ENCODE measurements at regions not wholly inside any gene's neighbourhood (a gene's known extent, or its start where the extent isn't known, plus 50 kb on each side); places are given as distances from the start of the nearest gene placed in this dataset.

DNA sequence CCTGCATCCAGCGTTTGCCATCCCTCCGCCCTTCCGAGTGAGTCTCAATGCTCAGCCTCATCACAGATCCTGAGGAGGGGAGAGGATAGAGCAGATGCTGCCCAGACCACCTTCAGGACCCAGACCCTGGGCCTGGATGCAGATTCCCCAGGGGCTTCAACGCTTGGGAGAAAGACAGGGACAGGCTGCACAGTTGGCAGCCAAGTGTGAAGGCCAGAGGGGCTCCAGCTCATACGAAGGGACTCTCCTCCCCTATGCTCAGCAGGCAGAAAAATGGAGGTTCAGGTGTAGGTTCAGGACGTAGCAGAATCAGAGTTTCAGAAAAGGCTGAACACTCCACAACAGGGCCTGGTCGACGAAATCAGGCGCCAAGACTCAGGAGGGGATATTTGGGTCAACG is 378.5 kb upstream of the IRX1 start:
- H3K9ac ChIP-seq (ENCODE audit: insufficient read depth, low read length, poor library complexity, severe bottlenecking), result no peak overlapping the region
- intact Hi-C loops (cut with micrococcal nuclease), result no loop called here
- H3K79me2 ChIP-seq (ENCODE audit: insufficient read depth, low read length), result no peaks in the 10 kb centered on the region
- no peaks in the 10 kb centered on the region for H4K20me1 ChIP-seq (ENCODE audit: insufficient read depth, low read length)
- no peak overlapping the region for H2AFZ ChIP-seq (ENCODE audit: insufficient read depth, low read depth, low read length, poor library complexity, severe bottlenecking)
- DNase-seq, result no peak
- no peak overlapping the region for H3K4me2 ChIP-seq (replicated peaks; ENCODE audit: extremely low read depth, low read length, poor library complexity, severe bottlenecking)
- Mint-ChIP-seq H3K4me1 (no peaks in the 10 kb centered on the region), H3K27ac (no peak overlapping the region), H3K9me3 (peaks cover 0 to 41% (median 16%) of the 10 kb centered on the region in 7 donors), H3K27me3 (ENCODE audit: low read depth in 3 of 3) (peaks cover 0 to 8% (median 1%) of the 10 kb centered on the region in 3 donors), H3K4me3 (no peak overlapping the region), H3K36me3 (no peaks in the 10 kb centered on the region)
- H3K9me3 ChIP-seq (replicated peaks in 1 of 2; ENCODE audit: control insufficient read depth in 1 of 2, insufficient read depth in 1 of 2, low read length in 2 of 2), result peaks cover 11 to 33% of the 10 kb centered on the region in 2 donors
- no peaks in the 10 kb centered on the region for H3K36me3 ChIP-seq (replicated peaks in 1 of 2; ENCODE audit: control insufficient read depth in 1 of 2, insufficient read depth in 2 of 2, low read length in 2 of 2)
- no peaks in the 10 kb centered on the region for H3K4me1 ChIP-seq (ENCODE audit: control insufficient read depth in 1 of 2, insufficient read depth in 2 of 2, low read length in 2 of 2)
- H3K27ac ChIP-seq (ENCODE audit: low read depth in 1 of 2, low read length in 2 of 2), result no peak overlapping the region
- WGBS (ENCODE audit: insufficient coverage), result 77% methylated on average over 10 of the region's 10 CpGs
- no peaks in the 10 kb centered on the region for H3K27me3 ChIP-seq (ENCODE audit: control insufficient read depth in 2 of 2, insufficient read depth in 2 of 2, low read length in 2 of 2)
- TF ChIP-seq CTCF (IDR thresholded peaks at IDR 0.05), result no peak
- H3K4me3 ChIP-seq (replicated peaks in 1 of 3; ENCODE audit: low read depth in 2 of 3, low read length in 3 of 3), result no peak overlapping the region

- Mint-ChIP-seq H3K9me3 (peaks cover 0 to 39% (median 13%) of the 10 kb centered on the region in 7 donors), H3K4me1 (no peaks in the 10 kb centered on the region), H3K4me3 (no peak overlapping the region), H3K27ac (no peak overlapping the region), H3K36me3 (no peaks in the 10 kb centered on the region), H3K27me3 (ENCODE audit: low read depth in 3 of 3) (peaks cover 0 to 6% (median 1%) of the 10 kb centered on the region in 3 donors)
- no peak overlapping the region for H3K4me2 ChIP-seq (replicated peaks; ENCODE audit: extremely low read depth, low read length, poor library complexity, severe bottlenecking)
- intact Hi-C loops (cut with micrococcal nuclease), result no loop called here
- no peak for DNase-seq
- H3K4me1 ChIP-seq (ENCODE audit: control insufficient read depth in 1 of 2, insufficient read depth in 2 of 2, low read length in 2 of 2), result no peaks in the 10 kb centered on the region
- no peaks in the 10 kb centered on the region for H4K20me1 ChIP-seq (ENCODE audit: insufficient read depth, low read length)
- no peaks in the 10 kb centered on the region for H3K36me3 ChIP-seq (replicated peaks in 1 of 2; ENCODE audit: control insufficient read depth in 1 of 2, insufficient read depth in 2 of 2, low read length in 2 of 2)
- H3K9me3 ChIP-seq (replicated peaks in 1 of 2; ENCODE audit: control insufficient read depth in 1 of 2, insufficient read depth in 1 of 2, low read length in 2 of 2), result peaks cover 18 to 40% of the 10 kb centered on the region in 2 donors
- TF ChIP-seq CTCF (IDR thresholded peaks at IDR 0.05), result no peak
- H3K27me3 ChIP-seq (ENCODE audit: control insufficient read depth in 2 of 2, insufficient read depth in 2 of 2, low read length in 2 of 2), result no peaks in the 10 kb centered on the region
- H3K9ac ChIP-seq (ENCODE audit: insufficient read depth, low read length, poor library complexity, severe bottlenecking), result no peak overlapping the region
- no peak overlapping the region for H2AFZ ChIP-seq (ENCODE audit: insufficient read depth, low read depth, low read length, poor library complexity, severe bottlenecking)
- no peaks in the 10 kb centered on the region for H3K79me2 ChIP-seq (ENCODE audit: insufficient read depth, low read length)
- H3K27ac ChIP-seq (ENCODE audit: low read depth in 1 of 2, low read length in 2 of 2), result no peak overlapping the region
- no peak overlapping the region for H3K4me3 ChIP-seq (replicated peaks in 1 of 3; ENCODE audit: low read depth in 2 of 3, low read length in 3 of 3)
- 82% methylated on average over 4 of the region's 7 CpGs for WGBS (ENCODE audit: insufficient coverage)
Measured at GRCh38 chr5:3216386-3216785, 379.2 kb upstream of the IRX1 start.
